Germinal center (tissue), 1 donor: ENCODE measurements at regions not wholly inside any gene's neighbourhood (a gene's known extent, or its start where the extent isn't known, plus 50 kb on each side); places are given as distances from the start of the nearest gene placed in this dataset.

ENCODE experiments used
- DNase-seq: peaks from one replicate; pipeline ENCODE4 v3.0.0; 2012; ENCODE audit warnings: mixed read lengths, low spot score

DNA sequence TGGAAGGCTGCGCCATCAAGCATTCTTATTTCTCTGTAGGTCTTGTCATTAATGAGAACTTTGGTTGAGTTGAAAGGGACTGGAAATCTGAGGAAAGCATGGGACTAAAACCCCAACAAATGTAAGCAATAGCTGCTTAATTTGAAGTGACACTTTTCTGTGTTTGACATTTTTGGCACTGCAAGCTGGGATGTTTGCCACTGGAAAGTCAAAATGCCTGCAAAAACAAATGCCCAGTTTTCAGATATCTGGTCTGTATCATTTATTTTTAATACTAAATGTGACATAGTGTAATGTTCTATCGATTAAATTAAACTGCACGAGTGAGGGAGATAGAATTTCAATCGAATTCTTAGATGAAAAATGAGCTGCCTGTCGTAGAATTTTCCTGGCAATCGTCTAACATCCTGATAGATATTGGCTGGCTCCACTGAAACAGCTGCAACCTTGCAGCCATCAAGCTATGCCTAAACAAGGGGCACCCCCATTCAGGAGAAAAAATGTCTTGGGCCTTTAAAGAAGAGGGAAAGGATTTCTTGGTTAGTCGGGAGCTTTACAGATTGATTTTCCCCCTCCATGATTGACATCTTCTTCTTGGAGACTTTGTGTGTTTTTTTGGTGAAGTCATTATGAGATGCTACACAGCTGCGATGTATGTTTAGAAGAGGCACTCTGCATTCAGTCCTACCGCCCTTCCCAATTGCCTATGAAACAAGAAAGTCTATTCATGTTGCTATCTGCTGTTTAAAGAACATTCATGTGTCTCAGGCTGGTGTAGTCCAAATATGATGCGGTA is 316.7 kb upstream of the TBL1XR1 start:
- no peak for DNase-seq

- no peak for DNase-seq
These were observed 317.6 kb upstream of the TBL1XR1 start for GRCh38 chr3:177514611-177515499.

- DNase-seq = no peak
These were observed 318.5 kb upstream of the TBL1XR1 start for GRCh38 chr3:177515786-177516157.

DNA sequence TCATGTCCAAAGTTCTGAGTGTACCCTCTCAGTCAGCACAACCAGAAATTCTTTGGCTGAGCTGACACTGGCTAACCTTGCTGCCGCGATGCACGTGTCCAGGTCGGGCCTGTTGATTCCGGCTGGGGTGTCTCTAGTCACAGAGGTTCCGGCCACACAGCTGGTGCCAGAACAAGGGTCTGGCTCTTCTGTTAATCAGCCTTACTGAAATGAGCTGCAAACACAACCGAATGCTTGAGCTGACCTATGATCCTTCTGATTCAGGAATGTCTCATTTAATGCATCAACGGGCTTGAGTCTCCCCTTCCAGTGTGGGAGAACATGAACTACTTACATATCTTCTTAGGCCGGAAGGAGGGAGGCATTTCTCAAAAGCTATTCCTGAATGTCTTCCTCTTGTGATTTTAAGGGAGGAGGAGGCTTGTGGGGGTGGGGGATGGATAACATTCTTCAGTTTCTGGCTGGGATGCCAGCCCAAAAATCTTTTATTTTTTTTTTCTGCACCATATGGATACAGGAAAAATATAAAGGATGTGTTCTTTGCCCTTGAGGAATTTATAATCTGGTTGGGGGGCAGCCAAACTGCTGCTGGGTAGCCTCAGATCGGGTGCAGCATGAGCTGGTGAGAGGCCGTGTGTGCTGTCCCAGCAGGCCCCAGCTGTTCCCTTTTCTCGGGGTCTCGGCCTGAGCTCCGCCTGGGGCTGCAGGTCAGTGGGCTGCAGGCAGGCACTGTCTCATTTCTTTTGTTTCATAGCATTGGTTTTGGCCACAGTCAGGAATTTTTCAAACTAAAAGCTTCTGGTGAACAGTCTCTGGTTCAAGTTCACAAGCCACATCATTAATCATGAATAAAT is 319.1 kb upstream of the TBL1XR1 start:
- no peak for DNase-seq

DNA sequence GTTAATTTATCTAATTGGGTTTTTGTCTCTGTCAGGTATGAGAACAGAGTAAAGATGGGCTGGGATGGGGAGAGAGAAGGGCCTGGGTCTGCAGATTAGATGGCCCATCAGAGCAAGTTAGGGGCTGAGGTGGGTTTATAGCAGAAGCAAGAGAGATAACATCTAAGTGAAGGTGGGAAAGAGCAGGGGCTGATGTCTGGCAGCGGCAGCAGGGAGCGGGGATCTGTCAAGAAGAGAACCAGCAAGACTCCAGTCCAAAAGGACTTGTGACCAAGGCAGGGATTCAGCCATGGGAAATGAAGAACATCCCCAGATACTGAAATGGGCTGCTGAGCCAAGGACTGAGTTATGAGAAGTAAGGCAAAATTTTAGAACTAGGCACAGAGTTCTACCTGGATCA is 320.6 kb upstream of the TBL1XR1 start:
- no peak for DNase-seq

- no peak for DNase-seq
These were observed 322.3 kb upstream of the TBL1XR1 start for GRCh38 chr3:177519588-177519987.

DNA sequence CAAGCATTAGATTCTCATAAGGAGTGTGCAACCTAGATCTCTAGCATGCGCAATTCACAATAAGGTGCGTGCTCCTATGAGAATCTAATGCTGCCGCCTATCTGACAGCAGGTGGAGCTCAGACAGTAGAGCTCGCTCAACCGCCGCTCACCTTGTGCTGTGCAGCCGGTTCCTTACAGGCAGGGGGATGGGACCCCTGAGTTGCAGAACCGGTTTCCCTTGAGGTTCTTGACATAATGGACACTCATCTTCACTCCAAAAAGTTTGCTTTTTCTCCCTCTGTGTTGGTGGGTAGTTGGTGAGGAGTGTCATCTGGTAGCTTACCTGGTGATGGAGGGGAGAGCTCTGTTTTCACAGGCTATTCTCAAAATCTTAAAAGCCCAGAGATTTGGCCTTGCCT is 324.0 kb upstream of the TBL1XR1 start:
- no peak for DNase-seq

DNA sequence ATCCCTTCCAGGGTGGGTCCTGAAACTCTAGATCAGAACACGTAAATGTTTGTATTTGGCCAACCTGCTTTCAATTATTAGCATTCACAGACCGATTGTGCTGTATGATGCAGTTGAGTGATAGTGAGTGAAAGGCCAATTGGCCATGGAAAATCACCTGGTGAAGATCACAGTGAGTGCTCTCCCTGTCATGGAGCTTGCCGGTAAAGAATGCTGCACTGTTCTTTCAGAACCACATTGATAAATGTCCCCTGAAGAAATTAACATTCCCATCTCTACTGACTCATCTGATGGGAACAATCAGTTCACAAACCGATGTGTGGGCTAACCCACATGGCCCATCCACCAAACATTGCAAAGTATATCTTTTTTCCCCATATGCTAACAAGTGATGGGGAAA is 324.8 kb upstream of the TBL1XR1 start:
- no peak for DNase-seq

DNA sequence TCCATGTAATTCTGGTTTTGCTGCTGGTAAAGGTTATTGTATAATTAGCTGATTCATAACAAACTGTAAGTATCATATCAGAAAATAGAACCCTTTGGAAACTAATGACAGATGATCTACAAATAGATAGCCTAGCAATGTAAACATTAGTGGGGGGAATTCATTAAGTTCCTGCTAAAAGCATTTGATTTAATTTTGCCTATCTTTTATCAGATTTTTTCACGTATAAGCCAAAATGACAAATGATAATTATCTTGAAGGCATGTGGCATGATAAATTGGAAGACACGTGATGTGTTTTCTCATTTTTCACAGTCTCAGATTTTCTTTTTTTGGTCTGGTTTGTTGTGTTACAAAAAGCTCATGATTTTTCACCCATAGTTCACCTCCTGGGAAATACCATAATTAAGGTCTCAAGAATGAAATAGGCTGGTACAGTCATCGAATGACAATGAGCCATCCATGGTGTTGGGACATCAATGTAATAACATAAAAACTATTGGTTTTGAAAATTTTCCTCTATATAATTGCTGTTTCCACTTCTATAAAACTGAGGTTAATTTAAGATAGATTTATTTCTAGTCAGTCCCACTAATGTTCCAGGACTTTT is 325.9 kb upstream of the TBL1XR1 start:
- DNase-seq = no peak

GRCh38 chr3:177523872-177524438 is 326.7 kb upstream of the TBL1XR1 start:
- DNase-seq = no peak

GRCh38 chr3:177524742-177525141 is 327.5 kb upstream of the TBL1XR1 start:
- DNase-seq = no peak

GRCh38 chr3:177525414-177525813 is 328.1 kb upstream of the TBL1XR1 start:
- DNase-seq = no peak

GRCh38 chr3:177525987-177526712 is 328.9 kb upstream of the TBL1XR1 start:
- DNase-seq = no peak

GRCh38 chr3:177527182-177527581 is 329.9 kb upstream of the TBL1XR1 start:
- no peak for DNase-seq

GRCh38 chr3:177528306-177529070 is 331.2 kb upstream of the TBL1XR1 start:
- DNase-seq = no peak

GRCh38 chr3:177529071-177529550 is 331.8 kb upstream of the TBL1XR1 start:
- no peak for DNase-seq

- DNase-seq = no peak
These were observed 332.5 kb upstream of the TBL1XR1 start for GRCh38 chr3:177529716-177530335.

GRCh38 chr3:177530908-177531307 is 333.6 kb upstream of the TBL1XR1 start:
- DNase-seq = no peak

DNA sequence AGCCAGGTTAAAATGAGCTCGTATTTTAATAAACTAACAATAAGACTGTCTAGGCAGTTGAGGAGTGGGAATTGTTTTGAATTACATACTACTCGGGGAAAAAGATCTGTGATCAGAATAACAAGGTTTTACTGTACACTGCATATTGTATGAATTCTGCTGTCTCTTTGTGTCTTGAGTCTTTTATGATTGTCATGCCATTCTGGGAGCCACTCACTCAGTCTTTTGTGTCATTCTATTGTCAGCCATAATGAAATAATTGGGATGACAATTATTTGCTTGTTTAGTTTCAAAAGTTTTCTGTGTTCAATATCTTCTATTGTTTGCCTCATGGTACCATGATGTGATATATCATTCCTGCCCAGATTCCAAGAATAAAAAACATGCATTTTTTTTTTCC is 339.6 kb upstream of the TBL1XR1 start:
- DNase-seq = no peak
